ENCODE measurements at regions not wholly inside any gene's neighbourhood (a gene's known extent, or its start where the extent isn't known, plus 50 kb on each side); places are given as distances from the start of the nearest gene placed in this dataset.
"Not testable (repeated sequence)": the region's sequence is repeated elsewhere in the genome, so short reads cannot be mapped to it uniquely, and the experiment has no call there.

GRCh38 chr2:163026136-163026775 lies 187.7 kb upstream of the KCNH7 start:
- DNase-seq (ENCODE audit: low spot score); POLR2A ChIA-PET; H3K27ac Mint-ChIP-seq; H3K4me1 Mint-ChIP-seq; ATAC-seq; H3K27me3 Mint-ChIP-seq (ENCODE audit: low read depth); H3K36me3 Mint-ChIP-seq; CTCF ChIA-PET; H3K9me3 Mint-ChIP-seq; H3K4me3 Mint-ChIP-seq: not testable (repeated sequence)

- H3K4me3 Mint-ChIP-seq; H3K4me1 Mint-ChIP-seq; ATAC-seq; CTCF ChIA-PET; POLR2A ChIA-PET; H3K36me3 Mint-ChIP-seq; DNase-seq (ENCODE audit: low spot score); H3K27ac Mint-ChIP-seq; H3K27me3 Mint-ChIP-seq (ENCODE audit: low read depth): not testable (repeated sequence)
- peaks cover 32% of the 10 kb centered on the region for H3K9me3 Mint-ChIP-seq
Observed at GRCh38 chr2:163016882-163017281, 178.3 kb upstream of the KCNH7 start.

- no peak for ATAC-seq
- Mint-ChIP-seq H3K27me3 (ENCODE audit: low read depth) (no peaks in the 10 kb centered on the region), H3K4me3 (no peak overlapping the region), H3K27ac (no peak overlapping the region), H3K4me1 (no peaks in the 10 kb centered on the region), H3K36me3 (peaks cover 6% of the 10 kb centered on the region), H3K9me3 (peaks cover 24% of the 10 kb centered on the region)
- CTCF ChIA-PET, result no interaction called here
- no peak for DNase-seq (ENCODE audit: low spot score)
- POLR2A ChIA-PET, result no interaction called here
- TF ChIP-seq ESRRA (CRISPR knock-in tag; IDR thresholded peaks at IDR 0.05; ENCODE audit: borderline replicate concordance) (no peak), ZNF263 (CRISPR knock-in tag; IDR thresholded peaks at IDR 0.05; ENCODE audit: low read depth) (no peak), E2F5 (CRISPR knock-in tag; IDR thresholded peaks at IDR 0.05) (no peak), ERG (CRISPR knock-in tag; IDR thresholded peaks at IDR 0.05) (no peak), RELA (CRISPR knock-in tag; IDR thresholded peaks at IDR 0.05; ENCODE audit: borderline replicate concordance) (no peak), FOXP1 (CRISPR knock-in tag; IDR thresholded peaks at IDR 0.05; ENCODE audit: borderline replicate concordance) (no peak), ZNF532 (CRISPR knock-in tag; IDR thresholded peaks at IDR 0.05; ENCODE audit: borderline replicate concordance) (no peak)
Observed at GRCh38 chr2:163011000-163011399, 172.4 kb upstream of the KCNH7 start.

- ChIA-PET POLR2A (no interaction called here), CTCF (no interaction called here)
- no peak overlapping the region for H3K27ac Mint-ChIP-seq
- no peaks in the 10 kb centered on the region for H3K4me1 Mint-ChIP-seq
- H3K9me3 Mint-ChIP-seq, result peaks cover 1% of the 10 kb centered on the region; the same call in 1 of the 2 replicates
- H3K4me3 Mint-ChIP-seq, result no peak overlapping the region
- no peak for DNase-seq (ENCODE audit: low spot score)
- no peak for ATAC-seq
- no peaks in the 10 kb centered on the region for H3K36me3 Mint-ChIP-seq
- no peaks in the 10 kb centered on the region for H3K27me3 Mint-ChIP-seq (ENCODE audit: low read depth)
- no peak for TF ChIP-seq OVOL2 (CRISPR knock-in tag; IDR thresholded peaks at IDR 0.05; ENCODE audit: borderline replicate concordance)
- TF ChIP-seq PREB (CRISPR knock-in tag; IDR thresholded peaks at IDR 0.05; ENCODE audit: borderline replicate concordance), result no peak
- no peak for TF ChIP-seq CBFB (CRISPR knock-in tag; IDR thresholded peaks at IDR 0.05; ENCODE audit: low read depth)
- TF ChIP-seq HMGA2 (CRISPR knock-in tag; IDR thresholded peaks at IDR 0.05), result no peak
- no peak for TF ChIP-seq NR3C1 (CRISPR knock-in tag; conservative IDR thresholded peaks at IDR 0.05; ENCODE audit: low read depth)
- TF ChIP-seq TEAD1 (CRISPR knock-in tag; IDR thresholded peaks at IDR 0.05), result no peak
- TF ChIP-seq ATF3 (CRISPR knock-in tag; conservative IDR thresholded peaks at IDR 0.05), result no peak
- TF ChIP-seq ATF2 (CRISPR knock-in tag; IDR thresholded peaks at IDR 0.05; ENCODE audit: borderline replicate concordance, low read depth), result no peak
- no peak for TF ChIP-seq ZNF416 (CRISPR knock-in tag; IDR thresholded peaks at IDR 0.05)
- TF ChIP-seq TEAD4 (CRISPR knock-in tag; IDR thresholded peaks at IDR 0.05), result no peak
- no peak for TF ChIP-seq ESRRA (CRISPR knock-in tag; IDR thresholded peaks at IDR 0.05; ENCODE audit: borderline replicate concordance)
- TF ChIP-seq IRF2 (CRISPR knock-in tag; IDR thresholded peaks at IDR 0.05; ENCODE audit: borderline replicate concordance, low read depth), result no peak
- TF ChIP-seq TCF7 (CRISPR knock-in tag; IDR thresholded peaks at IDR 0.05; ENCODE audit: low read depth), result no peak
- TF ChIP-seq ZNF232 (CRISPR knock-in tag; IDR thresholded peaks at IDR 0.05), result no peak
Observed at GRCh38 chr2:163008642-163009041, 170.1 kb upstream of the KCNH7 start.

Measured in WTC11 (cell line).